SW480 (cell line): ENCODE measurements at regions not wholly inside any gene's neighbourhood (a gene's known extent, or its start where the extent isn't known, plus 50 kb on each side); places are given as distances from the start of the nearest gene placed in this dataset.
"Not testable (repeated sequence)": the region's sequence is repeated elsewhere in the genome, so short reads cannot be mapped to it uniquely, and the experiment has no call there.

Experiments
- DNase-seq: peaks from one replicate; pipeline ENCODE4 v3.0.0-alpha.2; 2016; ENCODE audit warnings: low spot score

GRCh38 chr4:1561286-1561990 is 122.7 kb downstream of the FAM53A start:
- no peak for DNase-seq

GRCh38 chr4:1559896-1560650 is 124.0 kb downstream of the FAM53A start:
- no peak for DNase-seq

GRCh38 chr4:1558205-1558604 is 125.9 kb downstream of the FAM53A start:
- no peak for DNase-seq

GRCh38 chr4:1557221-1557597 is 126.9 kb downstream of the FAM53A start:
- no peak for DNase-seq

- no peak for DNase-seq
These were observed 127.4 kb downstream of the FAM53A start for GRCh38 chr4:1556541-1557220.

GRCh38 chr4:1554876-1555265 is 129.2 kb downstream of the FAM53A start:
- DNase-seq = no peak

- no peak for DNase-seq
These were observed 129.8 kb downstream of the FAM53A start for GRCh38 chr4:1554246-1554875.

- no peak for DNase-seq
These were observed 130.7 kb downstream of the FAM53A start for GRCh38 chr4:1553365-1553764.

- DNase-seq = no peak
These were observed 131.7 kb downstream of the FAM53A start for GRCh38 chr4:1552451-1552850.

- DNase-seq = no peak
These were observed 132.9 kb downstream of the FAM53A start for GRCh38 chr4:1551211-1551610.

- no peak for DNase-seq
These were observed 133.7 kb downstream of the FAM53A start for GRCh38 chr4:1550122-1551070.

- DNase-seq = no peak
These were observed 134.5 kb downstream of the FAM53A start for GRCh38 chr4:1549638-1550035.

GRCh38 chr4:1548827-1549637 is 135.1 kb downstream of the FAM53A start:
- not testable (repeated sequence) for DNase-seq

- no peak for DNase-seq
These were observed 136.0 kb downstream of the FAM53A start for GRCh38 chr4:1547856-1548826.

GRCh38 chr4:1547131-1547855 is 136.8 kb downstream of the FAM53A start:
- no peak for DNase-seq

GRCh38 chr4:1544861-1545281 is 138.6 kb upstream of the NKX1-1 start:
- DNase-seq = peak; percentile 86

GRCh38 chr4:1544435-1544834 is 138.2 kb upstream of the NKX1-1 start:
- DNase-seq = not testable (repeated sequence)

GRCh38 chr4:1543976-1544375 is 137.7 kb upstream of the NKX1-1 start:
- no peak for DNase-seq

- DNase-seq = no peak
These were observed 137.3 kb upstream of the NKX1-1 start for GRCh38 chr4:1543561-1543960.
